GM18867 (cell line): ENCODE measurements at regions not wholly inside any gene's neighbourhood (a gene's known extent, or its start where the extent isn't known, plus 50 kb on each side); places are given as distances from the start of the nearest gene placed in this dataset.

Source experiments
- ATAC-seq: cut with Tn5 transposase; IDR thresholded peaks from one replicate; pipeline ENCODE4 v1.9.1; 2021; ENCODE audit warnings: mild to moderate bottlenecking, moderate library complexity; ENCODE audit not compliant: unreplicated experiment

DNA sequence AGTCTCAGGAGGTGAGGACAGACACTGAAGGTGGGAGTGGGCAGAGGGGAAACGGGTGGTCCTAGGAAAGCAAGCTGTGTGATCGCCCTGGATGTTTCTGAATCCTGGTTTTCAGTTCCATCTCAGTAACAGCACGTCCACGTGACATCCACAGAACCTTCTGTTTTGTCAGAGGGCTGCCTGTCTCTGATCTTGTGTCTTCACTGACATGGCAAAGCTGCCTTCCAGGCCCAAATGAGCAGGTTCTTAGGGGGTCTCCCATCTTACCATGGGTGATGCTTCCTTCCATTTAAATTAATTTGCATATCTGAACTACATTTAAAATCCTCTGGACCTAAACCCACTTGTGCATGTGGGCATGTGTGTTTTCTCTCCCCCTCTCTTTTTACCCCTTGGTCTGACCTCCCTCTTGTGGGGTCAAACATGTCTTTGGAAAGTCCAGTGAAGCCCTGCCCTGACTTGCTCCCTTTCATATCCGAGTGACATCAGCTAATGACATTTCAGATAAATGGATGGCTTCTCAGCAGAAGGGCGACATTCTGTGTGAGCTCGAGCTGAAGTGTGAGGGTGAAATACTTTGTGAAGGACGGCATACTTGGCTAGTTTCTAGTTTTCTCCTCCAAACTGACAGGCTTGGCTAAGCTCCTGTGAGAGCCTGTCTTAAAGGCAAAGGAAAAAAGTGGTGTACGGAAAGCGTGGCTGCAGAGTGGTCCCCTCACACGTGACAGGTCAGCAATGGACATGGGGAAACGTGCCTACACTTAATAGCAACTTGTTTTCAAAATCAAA, 204.8 kb upstream of the S1PR3 start:
- ATAC-seq, result no peak

DNA sequence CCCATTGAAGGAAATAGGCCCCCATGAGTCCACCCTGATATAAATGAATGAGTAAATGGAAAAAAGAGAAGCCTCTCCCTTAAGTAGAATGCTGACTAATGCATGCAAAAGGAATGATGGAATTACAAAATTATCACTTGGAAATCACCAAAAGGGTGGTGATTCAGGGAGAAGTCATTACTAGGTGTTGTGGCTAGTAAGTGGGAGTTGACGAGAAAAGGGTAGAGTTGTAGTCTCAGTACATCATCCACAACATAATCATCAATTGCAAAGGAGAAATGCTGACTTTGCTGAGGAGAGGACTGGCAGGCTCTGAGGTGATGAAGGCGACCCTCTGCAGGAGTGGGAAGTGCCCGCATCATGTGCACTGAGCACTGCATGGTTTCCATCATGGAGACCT, 201.5 kb upstream of the S1PR3 start:
- no peak for ATAC-seq

DNA sequence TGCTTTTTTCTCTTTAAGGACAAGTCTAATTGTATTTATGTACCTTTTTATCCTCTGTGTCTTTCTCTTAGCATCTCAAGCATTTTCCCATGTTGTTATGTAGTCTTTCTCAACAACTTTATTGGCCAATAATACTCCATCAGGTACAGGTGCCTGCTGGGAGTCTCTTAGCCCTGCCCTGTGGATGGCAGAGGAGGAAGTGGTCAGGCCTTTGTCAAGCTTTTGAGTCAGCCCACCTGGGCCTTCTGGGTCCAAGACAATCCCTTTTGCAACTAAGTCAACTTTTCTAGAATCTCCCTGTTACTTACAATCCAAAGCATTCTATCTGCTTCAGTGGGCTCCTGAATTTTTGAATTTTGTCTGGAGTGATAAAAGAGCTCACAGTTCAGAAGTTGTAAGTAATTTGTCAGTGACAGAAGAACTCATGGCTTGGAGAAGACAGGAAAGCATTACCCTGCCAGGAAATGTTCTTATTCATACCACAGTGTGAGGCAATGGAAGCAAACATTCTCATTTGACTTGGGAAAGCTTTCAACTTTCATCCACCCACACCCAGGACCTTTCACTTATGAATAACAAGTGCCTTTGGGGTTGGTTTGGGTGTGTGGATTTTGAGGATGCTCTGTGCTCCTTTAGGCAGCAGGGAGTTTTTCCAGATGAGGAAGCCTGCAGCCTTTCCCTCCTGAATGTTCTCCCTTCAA, 200.0 kb upstream of the S1PR3 start:
- ATAC-seq, result no peak

DNA sequence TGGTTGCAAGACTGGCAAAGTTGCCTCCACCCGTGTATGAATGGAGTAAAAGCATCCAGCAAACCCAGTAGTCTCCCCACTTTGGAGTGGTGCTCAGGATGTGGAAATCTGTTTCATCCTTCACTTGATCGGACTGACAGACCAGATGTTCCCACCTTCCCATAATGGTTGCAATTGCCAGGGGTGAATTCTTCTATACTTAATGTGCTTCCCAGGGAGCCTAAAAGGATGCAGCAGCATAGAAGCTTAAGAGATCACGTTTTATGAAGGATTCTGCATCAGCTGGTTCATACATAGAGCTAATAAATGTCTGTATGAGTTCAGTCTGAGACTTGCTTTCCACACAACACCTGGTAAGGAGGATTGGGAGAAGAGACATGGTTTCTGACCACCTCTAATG, 198.8 kb upstream of the S1PR3 start:
- no peak for ATAC-seq

DNA sequence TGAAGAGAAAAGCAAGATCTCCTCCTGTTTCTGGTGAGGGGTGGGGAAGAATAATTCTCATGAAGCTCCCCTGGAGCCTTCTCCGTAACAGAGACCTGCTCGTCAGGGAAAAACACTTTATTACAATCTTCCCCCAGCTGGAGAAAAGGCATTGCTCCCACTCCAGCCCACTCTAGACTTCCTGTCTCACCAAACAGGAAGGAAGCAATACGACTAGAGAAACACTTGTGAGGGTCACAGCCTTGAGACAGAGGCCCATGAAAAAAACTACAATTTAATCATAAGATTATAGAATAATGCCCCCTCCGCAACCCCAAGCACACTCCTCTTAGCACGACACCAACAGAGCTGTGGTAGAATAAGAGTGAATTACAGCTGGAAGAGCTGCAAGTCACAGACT, 197.2 kb upstream of the S1PR3 start:
- ATAC-seq, result no peak

DNA sequence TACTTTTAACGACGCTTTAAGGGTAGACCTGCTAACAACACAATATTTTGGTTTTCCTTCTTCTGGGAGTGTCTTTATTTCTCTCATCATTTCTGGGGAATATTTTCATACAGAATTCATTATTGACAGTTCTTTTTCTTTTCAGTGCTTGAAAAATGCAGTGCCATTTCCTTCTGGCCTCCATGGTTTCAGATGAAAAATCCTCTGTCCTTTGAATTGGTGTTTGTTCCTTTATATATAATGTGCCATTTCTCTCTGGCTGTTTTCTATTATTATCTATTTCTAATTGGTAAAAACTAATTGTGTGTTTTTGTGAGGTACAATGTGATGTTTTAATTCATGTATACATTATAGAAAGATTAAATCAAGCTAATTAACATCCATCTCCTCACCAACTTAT, 194.3 kb upstream of the S1PR3 start:
- no peak for ATAC-seq

DNA sequence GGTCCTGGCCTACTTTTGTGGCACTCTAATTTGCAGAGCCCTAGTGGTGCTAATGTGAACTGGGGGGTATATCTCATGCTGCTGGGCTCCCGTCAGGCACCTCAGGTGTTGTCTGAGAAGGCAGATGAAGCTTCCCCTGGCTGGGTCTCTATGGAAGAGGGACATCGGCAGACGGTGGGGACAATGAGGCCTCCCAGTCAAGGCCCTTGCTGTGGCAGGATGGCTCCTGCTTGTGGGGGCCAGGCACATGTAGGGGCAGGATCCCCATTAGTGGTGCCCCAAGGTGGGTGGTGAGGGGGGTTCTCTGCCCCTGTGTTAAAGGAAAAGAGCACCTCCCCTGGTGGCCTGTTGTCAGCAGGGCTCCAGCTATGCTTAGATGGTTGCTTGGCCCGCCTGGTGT, 192.8 kb upstream of the S1PR3 start:
- ATAC-seq, result no peak

DNA sequence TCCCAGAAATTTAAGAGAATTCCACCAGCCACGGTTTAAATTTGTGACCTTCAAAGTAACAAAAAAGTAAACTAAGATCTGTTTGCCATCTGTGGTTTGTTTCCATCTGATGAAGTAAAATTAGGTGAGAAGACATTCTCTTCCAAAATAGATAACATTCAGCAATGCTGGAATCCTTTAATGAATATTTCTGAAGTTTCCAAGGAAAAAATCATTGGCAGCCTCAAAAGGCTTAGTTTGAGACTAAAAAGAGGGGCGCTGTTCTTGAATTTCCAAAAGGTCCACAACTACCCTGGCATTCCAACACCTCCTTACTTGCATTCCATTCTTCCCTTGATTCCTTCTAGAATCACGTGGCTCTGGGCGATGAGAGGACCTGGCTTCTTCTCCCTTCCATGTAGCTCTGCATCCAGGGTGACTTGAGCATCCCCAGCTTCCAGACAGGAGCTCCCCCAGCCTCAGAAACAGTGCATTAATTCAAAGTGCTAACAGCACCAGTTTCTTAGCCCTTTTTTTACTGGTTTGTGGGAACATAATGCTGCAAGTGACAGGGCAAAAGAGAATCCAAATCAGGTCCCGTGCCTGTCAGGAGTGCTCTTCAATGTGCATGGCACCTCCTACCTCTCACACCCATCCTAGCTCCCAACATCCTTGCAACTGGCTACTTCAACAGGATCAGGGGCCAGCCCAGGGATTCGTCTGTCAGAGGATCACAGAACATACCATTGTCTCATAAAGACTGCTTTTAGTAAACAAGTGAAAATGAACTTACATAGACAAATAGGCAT, 191.5 kb upstream of the S1PR3 start:
- no peak for ATAC-seq

DNA sequence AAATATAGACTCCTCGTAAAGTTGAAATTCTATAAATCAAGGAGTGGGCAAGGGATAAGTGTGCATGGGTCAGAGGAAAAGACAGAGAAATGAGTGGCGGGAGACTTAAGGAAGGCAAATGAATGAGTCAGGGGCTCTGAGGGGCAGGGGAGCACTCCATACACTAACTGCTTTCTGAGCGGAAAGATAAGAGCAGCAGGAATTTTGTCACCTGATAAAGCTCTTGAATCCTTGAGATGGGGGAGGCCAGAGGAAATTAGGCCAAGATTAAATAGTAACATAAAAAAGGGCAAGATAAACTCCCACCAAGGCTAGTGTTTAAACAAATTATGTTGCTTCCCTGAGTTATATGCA, 191.0 kb upstream of the S1PR3 start:
- ATAC-seq, result no peak

DNA sequence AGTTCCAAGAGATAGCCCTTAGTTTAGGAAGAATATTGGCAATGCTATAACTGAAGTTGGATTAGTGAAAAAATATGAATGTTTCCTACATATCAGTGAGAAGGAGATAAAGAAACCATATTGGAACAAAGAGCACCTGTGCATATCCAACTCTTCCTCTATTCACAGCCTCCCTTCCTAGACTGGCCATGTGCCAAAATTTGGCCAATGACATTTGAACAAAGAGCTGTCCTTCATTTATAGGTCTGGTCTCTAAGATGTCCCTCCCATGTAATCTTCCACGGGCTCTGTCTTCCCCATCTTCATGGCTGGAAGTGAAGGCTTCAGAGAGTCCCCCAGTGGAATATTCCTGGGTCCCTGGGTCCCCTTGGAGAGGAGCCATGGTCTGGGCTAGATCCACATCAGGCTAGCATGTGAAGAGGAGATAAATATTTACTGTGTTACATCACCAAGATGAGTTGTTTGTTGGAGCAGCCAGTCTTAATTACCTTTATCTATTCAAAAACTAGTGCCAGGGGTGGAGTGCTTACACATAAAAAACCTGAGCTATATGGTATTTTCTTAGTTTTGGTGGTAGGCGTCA, 190.0 kb upstream of the S1PR3 start:
- ATAC-seq, result no peak

DNA sequence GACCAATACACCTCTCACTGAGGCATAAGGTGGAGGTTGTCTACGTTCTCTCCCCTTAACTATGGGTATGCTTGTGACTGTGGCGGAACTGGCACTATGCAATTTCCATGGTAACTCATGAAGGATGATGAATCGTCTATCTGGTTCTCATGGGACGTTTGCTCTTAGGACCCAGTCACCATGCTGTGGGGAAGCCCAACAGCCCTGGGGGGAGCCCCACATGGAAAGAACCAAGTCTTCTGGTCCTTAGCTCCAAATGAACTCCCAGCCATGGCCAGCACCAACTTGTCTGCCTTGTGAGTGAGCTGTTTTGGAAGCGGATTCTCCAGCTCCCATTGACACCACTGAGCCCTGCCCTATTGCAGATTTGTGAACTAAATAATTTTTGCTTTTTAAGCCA, 188.7 kb upstream of the S1PR3 start:
- ATAC-seq, result no peak

DNA sequence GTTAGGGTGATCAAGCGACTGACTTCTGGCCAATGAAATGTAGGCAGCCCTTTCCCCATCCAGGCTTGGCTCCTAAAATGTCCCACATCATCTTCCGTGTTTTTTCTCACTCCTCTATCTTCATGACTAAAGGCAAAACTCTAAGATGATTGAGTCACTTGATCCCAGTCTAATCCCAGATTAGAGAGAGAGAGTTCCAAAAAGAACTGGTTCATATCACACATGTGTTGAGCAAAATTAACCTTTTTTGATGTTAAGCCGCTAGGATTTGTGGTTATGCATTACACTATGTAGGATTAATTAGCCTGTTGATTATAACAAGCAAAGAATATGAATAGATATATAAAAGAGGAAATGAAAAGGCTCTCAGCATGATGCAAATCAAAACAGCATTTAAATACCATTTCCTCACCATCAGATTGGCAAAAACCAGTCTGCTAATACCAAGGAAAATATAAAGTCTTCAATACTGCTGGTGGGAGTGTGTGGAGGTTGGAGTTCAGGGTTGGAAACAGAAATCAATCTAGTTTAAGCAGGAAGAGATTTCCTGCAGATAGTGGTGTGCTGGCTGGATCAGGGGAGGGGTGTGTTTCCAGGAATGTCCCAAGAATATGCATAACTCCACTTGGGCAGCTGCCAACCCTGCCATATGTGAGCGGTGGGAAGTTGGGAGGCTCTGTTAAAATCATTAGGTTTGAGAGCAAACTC, 187.6 kb upstream of the S1PR3 start:
- no peak for ATAC-seq

DNA sequence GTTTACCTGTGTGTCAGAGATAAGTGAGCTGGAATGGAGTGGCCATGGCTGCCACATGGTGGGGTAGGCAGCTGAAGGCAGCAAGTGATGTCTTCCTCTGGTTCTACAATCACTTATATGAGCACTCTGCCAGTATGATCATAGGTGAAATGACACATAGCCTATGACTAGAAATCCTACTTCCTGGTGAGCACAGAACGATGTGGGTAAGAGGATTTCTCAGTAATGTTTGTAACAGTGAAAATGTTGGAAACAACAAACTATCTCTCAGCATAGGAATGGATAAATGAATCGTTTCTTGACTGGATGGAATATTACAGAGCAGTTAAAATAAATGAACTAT, 187.0 kb upstream of the S1PR3 start:
- no peak for ATAC-seq

DNA sequence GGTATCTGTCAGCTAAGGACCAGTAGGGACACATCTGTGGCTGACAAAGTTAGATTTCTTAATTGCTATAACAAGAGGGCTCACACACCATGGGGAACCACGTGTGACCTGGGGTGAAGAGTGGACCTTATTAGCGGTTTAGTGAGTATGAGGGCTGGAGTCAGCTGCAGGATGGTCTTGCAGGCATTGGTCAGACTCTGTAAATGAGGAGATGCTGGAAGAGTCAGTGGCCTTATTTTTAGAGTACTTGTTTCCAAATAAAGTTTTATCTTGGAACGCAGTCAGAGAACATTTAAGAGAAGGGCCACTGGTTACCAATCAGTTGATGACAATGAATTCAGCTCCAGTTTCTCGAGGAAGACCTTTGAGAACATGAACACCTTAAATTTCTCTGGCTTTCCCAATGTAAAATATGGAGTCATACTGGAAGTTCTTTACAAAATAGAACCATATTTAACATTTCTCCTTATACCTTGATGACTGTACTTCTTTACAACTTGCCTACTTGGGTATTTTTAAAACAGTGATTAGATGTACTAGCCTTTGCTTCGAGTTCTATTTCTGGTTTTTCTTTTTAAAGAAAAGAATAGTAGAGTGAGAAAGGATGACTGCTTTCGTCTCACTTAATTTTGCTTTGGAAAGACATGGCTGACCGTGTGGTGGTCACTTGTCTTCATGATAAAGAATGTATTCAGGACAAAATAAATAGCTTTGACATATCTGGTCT, 185.9 kb upstream of the S1PR3 start:
- ATAC-seq, result no peak

DNA sequence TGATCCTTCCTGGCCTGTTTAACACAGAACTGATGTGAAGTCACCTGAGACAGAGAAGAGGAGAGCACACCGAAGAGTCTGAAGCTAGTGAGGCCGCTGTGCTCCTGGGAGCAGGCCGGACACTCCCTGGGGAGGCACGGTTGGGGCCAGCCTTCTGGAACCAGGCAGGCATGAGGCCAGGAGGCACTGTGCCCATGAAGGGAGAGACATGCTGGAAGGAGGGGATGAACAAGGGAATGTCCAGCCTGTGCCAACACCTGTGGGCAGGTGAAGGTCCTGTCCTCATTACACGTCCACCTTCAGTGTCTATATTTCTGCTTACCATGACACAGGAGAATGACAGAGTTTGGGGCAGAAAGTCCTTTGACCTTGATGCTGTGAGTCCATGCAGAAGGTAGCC, 183.8 kb upstream of the S1PR3 start:
- no peak for ATAC-seq

DNA sequence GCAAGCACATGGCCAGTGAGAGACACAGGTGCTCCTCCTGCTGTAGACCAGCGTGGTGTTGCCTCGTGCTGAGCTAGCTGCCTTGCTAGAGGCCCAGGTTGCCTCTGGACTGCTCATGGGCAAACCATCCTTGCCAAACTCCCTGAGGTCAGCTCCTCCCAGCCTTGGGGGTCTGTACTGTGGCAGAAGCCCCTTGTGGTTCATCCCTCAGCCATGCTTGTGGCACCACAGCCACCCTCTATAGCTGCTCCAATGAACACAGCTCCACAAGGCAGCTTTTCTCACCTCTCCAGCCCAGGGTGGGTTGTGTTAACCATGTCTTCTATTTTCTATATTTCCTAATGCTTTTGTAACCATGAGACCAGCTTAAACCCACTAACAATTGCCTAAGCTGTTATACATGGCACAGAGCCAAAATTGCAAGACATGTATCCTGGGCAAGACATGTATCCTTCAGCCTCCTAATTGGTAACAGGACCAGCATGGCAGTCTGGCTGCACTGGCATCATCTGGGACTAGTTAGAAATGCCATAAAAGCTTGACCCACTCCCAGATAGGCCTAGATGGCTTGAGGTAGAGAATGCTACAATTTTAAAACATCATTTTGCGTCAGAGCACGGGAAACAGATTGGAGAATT, 183.1 kb upstream of the S1PR3 start:
- no peak for ATAC-seq

DNA sequence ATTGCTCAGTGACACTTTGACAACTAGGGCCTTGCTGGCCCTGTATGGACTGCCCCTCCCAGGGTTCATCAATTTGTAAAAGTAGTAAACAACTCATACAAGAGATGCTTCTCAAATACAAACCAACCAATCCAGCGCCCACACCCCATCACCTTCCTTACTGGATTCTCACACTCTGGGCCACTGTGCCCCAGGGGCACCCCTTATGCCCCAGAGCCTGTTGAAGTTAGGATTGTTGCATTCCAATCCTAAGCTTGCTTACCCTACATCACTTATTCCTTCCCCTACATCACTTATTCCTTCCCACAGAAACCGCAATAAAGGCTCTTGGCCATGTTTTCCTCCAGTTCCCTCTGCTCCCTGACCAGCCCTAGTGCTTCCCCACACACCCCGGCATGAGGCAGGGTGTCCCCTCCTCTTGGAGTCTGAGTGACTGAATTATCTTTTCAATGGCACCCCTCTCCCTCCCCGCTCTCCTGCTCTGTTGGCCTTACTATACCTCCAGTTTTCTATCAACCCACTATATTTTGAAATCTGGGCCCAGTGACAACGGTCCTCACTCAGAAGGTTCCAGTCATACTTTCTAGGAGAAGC, 182.4 kb upstream of the S1PR3 start:
- no peak for ATAC-seq

DNA sequence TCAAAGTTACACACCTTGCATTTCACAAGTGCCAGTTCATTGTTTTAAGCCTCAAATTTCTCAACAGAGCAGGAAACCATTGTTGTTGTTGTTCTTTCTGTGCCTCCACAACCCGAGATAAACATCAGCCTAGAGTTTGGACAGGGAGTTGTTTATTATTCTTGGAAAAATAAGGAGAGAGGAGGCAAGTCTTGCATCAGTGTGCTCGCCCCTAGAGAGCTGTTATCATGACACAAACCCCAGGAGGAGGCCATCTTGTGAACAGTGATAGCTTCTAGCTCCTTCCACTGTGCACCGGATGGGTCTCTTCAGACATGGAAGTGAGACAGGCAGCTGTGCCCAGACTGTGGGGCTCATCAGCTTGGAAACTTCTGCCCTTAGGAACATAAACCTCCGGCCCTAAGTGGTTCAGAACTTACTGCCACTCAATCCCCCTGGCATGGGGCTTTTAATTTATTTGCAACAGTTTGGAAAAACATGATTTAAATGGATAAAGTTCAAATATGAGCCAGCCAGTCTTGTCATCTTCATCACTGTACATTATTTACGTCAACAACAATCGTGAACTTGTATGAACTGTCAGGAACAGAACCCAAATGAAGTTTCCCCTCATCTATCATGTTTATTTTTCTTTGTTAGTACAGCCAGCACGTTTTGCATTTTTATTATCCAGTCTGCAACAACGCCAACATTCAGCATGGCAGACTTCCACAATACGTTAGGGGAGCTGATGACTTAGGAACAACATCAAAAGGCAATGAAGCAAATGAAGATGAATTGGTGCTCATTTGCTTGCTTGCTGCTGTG, 181.7 kb upstream of the S1PR3 start:
- ATAC-seq, result no peak

DNA sequence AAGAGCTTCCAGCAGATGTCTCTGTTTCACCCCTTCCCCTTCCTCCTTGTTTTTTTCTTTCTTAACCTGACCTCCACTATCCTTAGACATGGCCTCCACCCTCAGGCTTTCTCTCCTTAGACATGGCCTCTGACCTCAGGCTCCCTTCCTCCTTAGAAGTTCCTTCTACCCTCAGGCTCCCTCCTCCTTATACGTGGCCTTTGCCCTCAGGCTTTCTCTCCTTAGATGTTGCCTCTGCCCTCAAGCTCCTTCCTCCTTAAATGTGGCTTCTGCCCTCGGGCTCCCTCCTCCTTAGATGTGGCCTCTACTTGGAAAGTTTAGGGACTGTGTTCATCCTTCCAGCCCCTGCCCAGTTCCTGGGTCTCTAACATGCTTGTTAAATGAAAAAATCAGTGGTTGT, 180.4 kb upstream of the S1PR3 start:
- no peak for ATAC-seq
